GM12878 (cell line): ENCODE measurements at regions not wholly inside any gene's neighbourhood (a gene's known extent, or its start where the extent isn't known, plus 50 kb on each side); places are given as distances from the start of the nearest gene placed in this dataset.

Experiments
- ATAC-seq: fragments of 200-7000 bp; cut with Tn5 transposase; 3 replicates; pipeline ENCODE4 v1.9.1; 2020; ENCODE audit warnings: mild to moderate bottlenecking, moderate library complexity
- BruUV-seq: library from RNA; stranded (reverse); fragments of 400-500 nt; replicated peaks from 2 replicates; lab custom pipeline; 2021; lab: Mats Ljungman, UMichigan
- CTCF ChIA-PET: fragments of 300-600 bp; sonication (Branson Sonifier 250); formaldehyde crosslinking; extraction: SDS; loops from one replicate; lab custom pipeline; 2021; ENCODE audit warnings: inconsistent platforms; lab: Yijun Ruan, JAX
- POLR2A ChIA-PET: fragments of 350-600 bp; formaldehyde crosslinking; extraction: SDS; loops from one replicate; lab custom pipeline; 2021; ENCODE audit warnings: inconsistent platforms; lab: Charles Lee
- RAD21 ChIA-PET: fragments of 300-600 bp; sonication (Branson Sonifier 250); formaldehyde crosslinking; loops from one replicate; lab custom pipeline; 2023; ENCODE audit warnings: antibody characterized with exemption; ENCODE audit not compliant: unreplicated experiment; lab: Charles Lee
- SMC1A ChIA-PET: fragments of 300-600 bp; sonication (Branson Sonifier 250); formaldehyde crosslinking; loops from one replicate; lab custom pipeline; 2023; ENCODE audit not compliant: unreplicated experiment, uncharacterized antibody; lab: Charles Lee
- DNase-seq: peaks from one replicate; pipeline ENCODE4 v3.0.0-alpha.2; 2011; ENCODE audit warnings: low read depth, low spot score
- FAIRE-seq: peaks from 3 replicates; lab custom pipeline; 2011; peaks lifted over from hg19 to GRCh38; lab: Jason Lieb, UNC
- H2AFZ ChIP-seq: 2 replicates; pipeline ENCODE4 v1.6.0; 2011; ENCODE audit warnings: low read depth, low read length, control low read depth; ENCODE audit not compliant: control insufficient read depth
- H3K27ac ChIP-seq: 2 replicates; pipeline ENCODE4 v1.5.1; 2011; ENCODE audit warnings: control low read depth; ENCODE audit not compliant: control insufficient read depth, insufficient read depth
- H3K27me3 ChIP-seq, 2 experiments: replicated peaks in 1 of 2; 2 replicates each; pipeline versions ENCODE4 v1.6.0 to v1.6.1; 2011; ENCODE audit warnings: low read length in 1 of 2; ENCODE audit not compliant: control insufficient read depth in 2 of 2, insufficient read depth in 2 of 2
- H3K36me3 ChIP-seq, 2 experiments: 2 replicates each; pipeline ENCODE4 v1.5.1; 2011; ENCODE audit warnings: low read length in 1 of 2; ENCODE audit not compliant: control insufficient read depth in 2 of 2, insufficient read depth in 2 of 2
- H3K4me1 ChIP-seq: 2 replicates; pipeline ENCODE4 v1.6.1; 2011; ENCODE audit warnings: mild to moderate bottlenecking, low read length, moderate library complexity, mixed read lengths; ENCODE audit not compliant: control insufficient read depth, insufficient read depth
- H3K4me2 ChIP-seq: 2 replicates; pipeline ENCODE4 v1.6.0; 2011; ENCODE audit warnings: control low read depth; ENCODE audit not compliant: control insufficient read depth, insufficient read depth
- H3K4me3 ChIP-seq: fragments of 200-600 bp; sonication (generic); 2 replicates; pipeline ENCODE4 v1.5.1; 2016
- H3K79me2 ChIP-seq: 2 replicates; pipeline ENCODE4 v1.6.0; 2011; ENCODE audit warnings: low read length; ENCODE audit not compliant: control insufficient read depth, insufficient read depth
- H3K9ac ChIP-seq: 2 replicates; pipeline ENCODE4 v1.8.0; 2011; ENCODE audit warnings: low read length, control low read depth, mixed read lengths; ENCODE audit not compliant: control insufficient read depth, insufficient read depth
- H3K9me3 ChIP-seq: replicated peaks from 3 replicates; pipeline ENCODE4 v1.5.1; 2011; ENCODE audit warnings: mild to moderate bottlenecking, low read length; ENCODE audit not compliant: control insufficient read depth, insufficient read depth
- H4K20me1 ChIP-seq: 2 replicates; pipeline ENCODE4 v1.6.0; 2011; ENCODE audit not compliant: control insufficient read depth, insufficient read depth
- BACH1 ChIP-seq: fragments of 450-650 bp; IDR thresholded peaks from 2 replicates; pipeline ENCODE4 v1.6.1; 2017; ENCODE audit warnings: mild to moderate bottlenecking, borderline replicate concordance
- BCL11A ChIP-seq: IDR thresholded peaks from 2 replicates; pipeline ENCODE4 v1.6.1; 2011; ENCODE audit warnings: low read depth, low read length
- CEBPZ ChIP-seq: fragments of 150-350 bp; IDR thresholded peaks from 2 replicates; pipeline ENCODE4 v1.6.1; 2016; ENCODE audit warnings: low read depth, low read length
- E4F1 ChIP-seq: fragments of 450-650 bp; IDR thresholded peaks from 2 replicates; pipeline ENCODE4 v1.6.1; 2018; ENCODE audit warnings: borderline replicate concordance, mild to moderate bottlenecking; ENCODE audit not compliant: partially characterized antibody
- GATAD2B ChIP-seq: fragments of 450-650 bp; conservative IDR thresholded peaks from 2 replicates; pipeline ENCODE4 v1.6.1; 2017; ENCODE audit warnings: low read depth, mild to moderate bottlenecking, moderate library complexity
- IRF3 ChIP-seq: fragments of 450-650 bp; IDR thresholded peaks from 2 replicates; pipeline ENCODE4 v1.6.1; 2014; ENCODE audit warnings: mild to moderate bottlenecking
- NFYA ChIP-seq: IDR thresholded peaks from 2 replicates; pipeline ENCODE4 v1.6.1; 2011; ENCODE audit warnings: low read depth, mild to moderate bottlenecking, low read length, improper control_type of control experiment, borderline replicate concordance
- NFYB ChIP-seq: IDR thresholded peaks from 2 replicates; pipeline ENCODE4 v1.6.1; 2011; ENCODE audit warnings: low read depth, mild to moderate bottlenecking, low read length, improper control_type of control experiment, moderate library complexity; ENCODE audit not compliant: insufficient read depth
- POLR2A ChIP-seq: IDR thresholded peaks from 2 replicates; pipeline ENCODE4 v1.6.1; 2011; ENCODE audit warnings: low read depth, mild to moderate bottlenecking, low read length
- RAD21 ChIP-seq: IDR thresholded peaks from 2 replicates; pipeline ENCODE4 v1.6.1; 2011; ENCODE audit warnings: mild to moderate bottlenecking, low read depth, low read length, moderate library complexity; ENCODE audit not compliant: insufficient read depth
- RCOR1 ChIP-seq: conservative IDR thresholded peaks from 2 replicates; pipeline ENCODE4 v1.6.1; 2012; ENCODE audit warnings: low read depth, low read length, improper control_type of control experiment
- SUPT20H ChIP-seq: IDR thresholded peaks from 2 replicates; pipeline ENCODE4 v1.6.1; 2011; ENCODE audit warnings: low read depth, mild to moderate bottlenecking, low read length, moderate library complexity, borderline replicate concordance; ENCODE audit not compliant: control insufficient read depth
- ZBTB33 ChIP-seq: fragments of 450-650 bp; IDR thresholded peaks from 2 replicates; pipeline ENCODE4 v1.6.1; 2017; ENCODE audit warnings: mild to moderate bottlenecking
- WGBS: methylation state at CpG from one replicate; pipeline ENCODE4 v1.1.6; 2016; ENCODE audit warnings: low lambda C conversion rate; ENCODE audit not compliant: insufficient replicate concordance, insufficient coverage; ENCODE audit errors: missing lambda C conversion rate; 5-methylcytosine and 5-hydroxymethylcytosine counted together
- in situ Hi-C: fragments of 300-500 bp; cut with MboI; formaldehyde crosslinking; loops from 9 replicates; pipeline ENCODE4 v1.14.3; 2018; ENCODE audit warnings: mixed read lengths
- intact Hi-C: fragments of 100-400 bp; cut with micrococcal nuclease; formaldehyde crosslinking; loops from one replicate; pipeline ENCODE4 v1.14.2; 2022; ENCODE audit not compliant: unreplicated experiment

GRCh38 chr7:98488167-98488566 lies 87.3 kb upstream of the BAIAP2L1 start:
- RAD21 ChIA-PET, result no interaction called here
- no peaks in the 10 kb centered on the region for H3K36me3 ChIP-seq
- DNase-seq, result no peak
- BruUV-seq, result no TSS peak
- no peak overlapping the region for H3K4me3 ChIP-seq
- H3K27me3 ChIP-seq, result no peaks in the 10 kb centered on the region
- 58% methylated on average over 7 of the region's 7 CpGs for WGBS
- no peaks in the 10 kb centered on the region for H3K79me2 ChIP-seq
- H3K4me2 ChIP-seq, result no peak overlapping the region
- SMC1A ChIA-PET, result no interaction called here
- in situ Hi-C loops (no loop called here), intact Hi-C loops (no loop called here)
- CTCF ChIA-PET, result no interaction called here
- H2AFZ ChIP-seq, result no peak overlapping the region
- FAIRE-seq, result no peak
- ATAC-seq, result no peak
- H4K20me1 ChIP-seq, result no peaks in the 10 kb centered on the region
- POLR2A ChIA-PET, result no interaction called here
- H3K9me3 ChIP-seq, result no peaks in the 10 kb centered on the region
- H3K9ac ChIP-seq, result no peak overlapping the region
- no peak overlapping the region for H3K27ac ChIP-seq
- no peaks in the 10 kb centered on the region for H3K4me1 ChIP-seq
- TF ChIP-seq SUPT20H (no peak), CEBPZ (no peak), E4F1 (no peak), RAD21 (no peak), NFYA (no peak), RCOR1 (no peak), POLR2A (no peak), IRF3 (no peak), GATAD2B (no peak), NFYB (no peak), ZBTB33 (no peak), BACH1 (no peak), BCL11A (no peak)
